22Rv1 (cell line): ENCODE measurements at regions not wholly inside any gene's neighbourhood (a gene's known extent, or its start where the extent isn't known, plus 50 kb on each side); places are given as distances from the start of the nearest gene placed in this dataset.

Experiments
- H3K27ac ChIP-seq: fragments of 450-650 bp; 2 replicates; pipeline ENCODE4 v1.5.1; 2017
- ZFX ChIP-seq: fragments of 450-650 bp; IDR thresholded peaks from 2 replicates; pipeline ENCODE4 v1.6.1; 2017; ENCODE audit warnings: antibody characterized with exemption, borderline replicate concordance
- TF ChIP-seq, protein P1 (sequence below): fragments of 450-650 bp; IDR thresholded peaks from 2 replicates; pipeline ENCODE4 v1.5.1; 2017; ENCODE audit warnings: mild to moderate bottlenecking

DNA sequence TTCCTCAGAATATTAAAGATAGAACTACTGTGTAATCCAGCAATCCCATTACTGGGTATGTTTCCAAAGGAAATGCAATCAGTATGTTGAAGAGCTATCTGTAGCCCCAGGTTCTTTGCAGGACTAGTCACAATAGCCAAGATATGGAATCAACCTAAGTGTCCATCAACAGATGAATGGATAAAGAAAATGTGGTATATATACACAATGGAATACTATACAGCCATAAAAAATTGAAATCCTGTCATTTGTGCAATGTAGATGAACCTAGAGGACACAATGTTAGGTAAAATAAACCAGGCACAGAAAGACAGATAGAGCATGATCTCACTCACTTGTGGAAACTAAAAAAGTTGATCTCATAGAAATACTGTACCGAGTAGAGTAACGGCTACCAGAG is 306.0 kb upstream of the MARCKS start:
- TF ChIP-seq, protein P1, sequence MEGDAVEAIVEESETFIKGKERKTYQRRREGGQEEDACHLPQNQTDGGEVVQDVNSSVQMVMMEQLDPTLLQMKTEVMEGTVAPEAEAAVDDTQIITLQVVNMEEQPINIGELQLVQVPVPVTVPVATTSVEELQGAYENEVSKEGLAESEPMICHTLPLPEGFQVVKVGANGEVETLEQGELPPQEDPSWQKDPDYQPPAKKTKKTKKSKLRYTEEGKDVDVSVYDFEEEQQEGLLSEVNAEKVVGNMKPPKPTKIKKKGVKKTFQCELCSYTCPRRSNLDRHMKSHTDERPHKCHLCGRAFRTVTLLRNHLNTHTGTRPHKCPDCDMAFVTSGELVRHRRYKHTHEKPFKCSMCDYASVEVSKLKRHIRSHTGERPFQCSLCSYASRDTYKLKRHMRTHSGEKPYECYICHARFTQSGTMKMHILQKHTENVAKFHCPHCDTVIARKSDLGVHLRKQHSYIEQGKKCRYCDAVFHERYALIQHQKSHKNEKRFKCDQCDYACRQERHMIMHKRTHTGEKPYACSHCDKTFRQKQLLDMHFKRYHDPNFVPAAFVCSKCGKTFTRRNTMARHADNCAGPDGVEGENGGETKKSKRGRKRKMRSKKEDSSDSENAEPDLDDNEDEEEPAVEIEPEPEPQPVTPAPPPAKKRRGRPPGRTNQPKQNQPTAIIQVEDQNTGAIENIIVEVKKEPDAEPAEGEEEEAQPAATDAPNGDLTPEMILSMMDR, result no peak
- no peak overlapping the region for H3K27ac ChIP-seq

DNA sequence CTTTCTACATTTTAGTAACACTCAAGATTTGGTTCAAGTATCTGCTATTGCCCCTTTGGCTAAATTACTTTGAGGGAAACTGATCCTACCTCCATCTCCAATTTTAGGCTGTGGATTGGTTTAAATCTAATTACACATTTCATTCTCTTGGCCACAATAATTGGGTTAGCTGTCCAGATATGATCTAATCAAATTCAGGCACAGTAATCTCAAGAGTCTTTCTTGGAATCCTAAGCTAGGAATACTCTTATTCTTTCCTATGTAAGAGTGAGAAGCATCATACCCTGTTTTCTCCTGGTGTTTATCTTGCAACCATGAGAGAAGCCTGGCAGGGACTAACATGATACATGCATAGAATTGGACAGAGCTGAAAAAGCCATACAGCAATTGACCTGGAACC is 300.4 kb upstream of the MARCKS start:
- TF ChIP-seq ZFX, result no peak
- TF ChIP-seq, protein P1, result no peak
- H3K27ac ChIP-seq, result no peak overlapping the region

DNA sequence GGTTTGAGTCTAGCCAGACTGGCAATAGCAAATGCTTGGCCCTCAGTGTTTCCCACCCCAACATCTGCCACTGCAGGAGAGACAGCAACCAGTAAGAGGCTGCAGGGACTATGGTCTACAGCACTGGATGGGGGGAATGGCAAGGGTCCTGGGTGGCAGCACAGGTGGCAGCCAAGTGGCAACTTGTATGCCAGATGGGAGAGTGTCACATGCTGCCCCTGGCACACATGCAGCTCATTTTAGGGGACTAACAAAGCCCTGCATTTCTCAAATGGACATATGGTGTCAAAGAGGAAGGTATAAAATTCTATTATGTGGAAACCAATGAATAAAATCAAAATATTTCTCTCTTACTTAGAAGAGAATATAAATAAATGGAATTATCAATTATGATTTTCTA is 298.7 kb upstream of the MARCKS start:
- TF ChIP-seq ZFX, result no peak
- TF ChIP-seq, protein P1, result no peak
- no peak overlapping the region for H3K27ac ChIP-seq

DNA sequence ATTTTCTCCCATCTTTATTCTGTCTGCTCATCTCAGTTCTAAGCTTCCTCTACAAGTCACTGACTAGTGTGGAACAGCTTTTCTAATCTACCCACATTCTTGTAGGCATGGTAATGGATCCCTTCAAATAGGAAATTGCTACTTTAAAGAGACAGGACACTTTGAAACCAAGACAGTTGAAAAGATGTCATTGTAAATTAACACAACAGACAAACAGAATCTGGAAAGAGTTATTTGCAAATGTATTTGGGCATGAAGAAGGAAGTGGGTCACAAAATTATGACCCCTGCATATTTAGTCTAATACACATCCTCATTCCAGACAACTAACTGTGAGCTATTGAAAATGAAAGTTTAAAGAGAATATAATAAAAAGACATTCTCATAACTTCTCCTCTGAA is 298.2 kb upstream of the MARCKS start:
- no peak overlapping the region for H3K27ac ChIP-seq
- TF ChIP-seq, protein P1, result no peak
- no peak for TF ChIP-seq ZFX

DNA sequence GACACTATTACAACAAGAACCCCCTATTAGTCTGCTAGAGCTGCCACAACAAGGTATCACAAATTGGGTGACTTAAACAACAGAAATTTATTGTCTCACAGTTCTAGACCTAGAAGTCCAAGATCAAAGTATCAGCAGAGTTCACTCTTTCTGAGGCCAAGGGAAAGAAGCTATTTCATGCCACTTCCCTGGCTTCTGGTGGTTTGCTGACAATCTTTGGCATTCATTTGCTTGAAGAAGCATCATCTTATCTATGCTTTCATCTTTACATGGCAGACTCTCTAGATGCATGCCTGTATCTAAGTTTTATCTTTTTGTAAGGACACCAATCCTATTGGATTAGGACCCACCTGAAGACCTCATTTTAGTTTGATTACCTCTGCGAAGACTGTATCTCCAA is 296.8 kb upstream of the MARCKS start:
- H3K27ac ChIP-seq, result no peak overlapping the region
- no peak for TF ChIP-seq ZFX
- TF ChIP-seq, protein P1, result no peak

DNA sequence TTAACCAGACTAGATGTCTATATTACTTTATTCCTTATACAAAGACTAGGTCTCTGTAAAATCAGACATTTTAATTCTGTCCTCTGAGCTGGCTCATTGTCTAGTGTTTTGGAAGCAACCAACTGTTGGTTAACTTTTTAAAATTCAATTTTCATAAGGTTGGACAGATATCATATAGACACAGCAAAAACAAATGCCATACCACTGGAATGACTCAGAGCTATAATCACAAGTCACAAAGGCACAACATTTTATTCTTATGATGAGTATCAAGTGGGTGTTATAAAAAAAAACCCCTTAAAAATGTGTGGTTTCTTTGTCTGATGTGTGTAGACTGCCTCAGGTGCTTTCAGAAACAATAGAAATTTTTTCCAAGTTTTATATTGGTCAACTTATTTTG is 296.2 kb upstream of the MARCKS start:
- H3K27ac ChIP-seq, result no peak overlapping the region

DNA sequence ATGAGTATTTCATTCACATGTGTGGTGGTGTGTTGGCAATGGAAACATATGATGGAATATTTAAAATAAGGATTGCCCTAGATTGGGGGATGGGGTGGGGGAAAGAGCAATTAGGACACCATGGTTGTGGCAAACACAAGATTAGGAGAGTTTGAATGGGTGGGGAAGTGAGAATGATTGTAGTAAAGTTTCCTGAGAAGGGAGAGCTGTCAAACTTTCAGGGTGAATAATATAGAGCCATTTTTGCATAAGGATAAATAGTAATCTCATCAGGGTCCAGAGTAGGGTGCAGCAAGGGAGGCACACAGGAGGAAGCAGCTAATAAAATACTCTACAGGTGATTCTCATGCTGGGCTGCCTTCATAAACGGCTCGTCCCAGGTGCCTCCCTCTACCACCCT is 294.9 kb upstream of the MARCKS start:
- TF ChIP-seq, protein P1, result no peak
- no peak for TF ChIP-seq ZFX
- H3K27ac ChIP-seq, result no peak overlapping the region

More for the DNA sequence above, 296.2 kb upstream of the MARCKS start:
- TF ChIP-seq ZFX, result no peak
- TF ChIP-seq, protein P1, result no peak
